BE2C (cell line): ENCODE measurements at regions not wholly inside any gene's neighbourhood (a gene's known extent, or its start where the extent isn't known, plus 50 kb on each side); places are given as distances from the start of the nearest gene placed in this dataset.
"Not testable (repeated sequence)": the region's sequence is repeated elsewhere in the genome, so short reads cannot be mapped to it uniquely, and the experiment has no call there.

ENCODE experiments used
- DNase-seq: peaks from one replicate; pipeline ENCODE4 v3.0.0-alpha.2; 2020
- H3K27me3 ChIP-seq: fragments of 250-450 bp; sonication (Bioruptor Pico); 2 replicates; pipeline ENCODE4 v1.5.1; 2020; ENCODE audit warnings: mild to moderate bottlenecking
- H3K36me3 ChIP-seq: fragments of 250-450 bp; sonication (Bioruptor Pico); 2 replicates; pipeline ENCODE4 v1.5.1; 2020; ENCODE audit warnings: mild to moderate bottlenecking
- H3K4me1 ChIP-seq: fragments of 250-450 bp; sonication (Bioruptor Pico); 2 replicates; pipeline ENCODE4 v1.5.1; 2020
- H3K4me3 ChIP-seq: 2 replicates; pipeline ENCODE4 v1.5.1; 2011; ENCODE audit warnings: low read depth, low read length
- H3K9me3 ChIP-seq: fragments of 250-450 bp; sonication (Bioruptor Pico); 2 replicates; pipeline ENCODE4 v1.5.1; 2020
- CTCF ChIP-seq: IDR thresholded peaks from 2 replicates; pipeline ENCODE4 v1.5.1; 2012; ENCODE audit warnings: mild to moderate bottlenecking, low read depth, low read length

- Histone ChIP-seq H3K4me1 (no peaks in the 10 kb centered on the region), H3K9me3 (no peaks in the 10 kb centered on the region), H3K27me3 (no peaks in the 10 kb centered on the region), H3K36me3 (no peaks in the 10 kb centered on the region), H3K4me3 (no peak overlapping the region)
- DNase-seq: no peak
- TF ChIP-seq CTCF: no peak
These were observed 618.4 kb downstream of the CDH9 start for GRCh38 chr5:26419987-26420386.

- H3K4me3 ChIP-seq: no peak overlapping the region
- no peaks in the 10 kb centered on the region for H3K36me3 ChIP-seq
- H3K9me3 ChIP-seq: no peaks in the 10 kb centered on the region
- H3K27me3 ChIP-seq: no peaks in the 10 kb centered on the region
- TF ChIP-seq CTCF: no peak
- H3K4me1 ChIP-seq: no peaks in the 10 kb centered on the region
- no peak for DNase-seq
These were observed 621.5 kb downstream of the CDH9 start for GRCh38 chr5:26416911-26417310.

- Histone ChIP-seq H3K36me3 (no peaks in the 10 kb centered on the region), H3K4me3 (no peak overlapping the region), H3K27me3 (no peaks in the 10 kb centered on the region), H3K4me1 (no peaks in the 10 kb centered on the region), H3K9me3 (no peaks in the 10 kb centered on the region)
- TF ChIP-seq CTCF: no peak
- no peak for DNase-seq
These were observed 622.2 kb downstream of the CDH9 start for GRCh38 chr5:26415987-26416779.

DNA sequence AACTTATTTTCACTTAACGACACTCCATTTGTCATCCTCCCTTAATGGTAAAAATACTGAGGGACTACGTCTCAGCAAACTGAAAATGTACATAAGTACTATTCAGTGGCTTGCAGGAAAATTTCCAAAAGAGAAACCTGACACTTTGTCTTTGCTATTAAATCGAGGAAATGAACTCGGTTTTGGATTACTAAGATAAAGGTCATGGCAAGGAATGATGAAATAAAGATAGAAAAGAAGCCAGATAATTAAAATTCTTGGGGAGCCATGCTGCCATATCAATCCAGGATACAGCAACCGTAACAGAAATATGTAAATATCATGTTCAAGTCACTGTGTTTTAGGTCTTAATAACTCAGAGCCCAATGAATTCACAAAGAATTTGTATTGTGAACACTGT, 647.8 kb downstream of the CDH9 start:
- Histone ChIP-seq H3K9me3 (no peaks in the 10 kb centered on the region), H3K27me3 (no peaks in the 10 kb centered on the region), H3K4me3 (no peak overlapping the region), H3K36me3 (no peaks in the 10 kb centered on the region), H3K4me1 (no peaks in the 10 kb centered on the region)
- DNase-seq: no peak
- TF ChIP-seq CTCF: no peak

DNA sequence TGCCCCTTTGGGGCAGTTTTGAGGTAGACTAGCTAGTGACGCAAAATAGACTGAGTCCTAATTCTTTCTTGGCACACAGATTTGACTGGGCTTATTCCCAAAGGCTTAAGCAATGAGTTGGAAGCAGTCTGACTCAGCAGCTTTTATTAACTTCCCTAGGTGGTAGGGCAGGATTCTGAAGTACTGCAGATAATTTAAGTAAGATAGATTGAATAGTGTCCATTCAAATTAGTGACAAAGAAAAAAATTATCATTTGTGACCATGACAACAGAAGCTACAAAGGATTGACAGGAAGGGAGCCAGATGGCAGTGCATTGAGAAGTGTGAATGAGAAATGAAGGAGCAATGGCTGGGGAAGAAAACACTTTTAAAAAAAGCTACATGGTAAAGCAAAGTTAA, 649.4 kb downstream of the CDH9 start:
- Histone ChIP-seq H3K27me3 (no peaks in the 10 kb centered on the region), H3K9me3 (no peaks in the 10 kb centered on the region), H3K4me3 (no peak overlapping the region), H3K36me3 (no peaks in the 10 kb centered on the region), H3K4me1 (no peaks in the 10 kb centered on the region)
- DNase-seq: no peak
- no peak for TF ChIP-seq CTCF

- H3K4me1 ChIP-seq: no peaks in the 10 kb centered on the region
- H3K36me3 ChIP-seq: no peaks in the 10 kb centered on the region
- no peak for DNase-seq
- H3K9me3 ChIP-seq: no peaks in the 10 kb centered on the region
- no peak overlapping the region for H3K4me3 ChIP-seq
- TF ChIP-seq CTCF: no peak
- H3K27me3 ChIP-seq: no peaks in the 10 kb centered on the region
These were observed 651.9 kb downstream of the CDH9 start for GRCh38 chr5:26386532-26386931.

DNA sequence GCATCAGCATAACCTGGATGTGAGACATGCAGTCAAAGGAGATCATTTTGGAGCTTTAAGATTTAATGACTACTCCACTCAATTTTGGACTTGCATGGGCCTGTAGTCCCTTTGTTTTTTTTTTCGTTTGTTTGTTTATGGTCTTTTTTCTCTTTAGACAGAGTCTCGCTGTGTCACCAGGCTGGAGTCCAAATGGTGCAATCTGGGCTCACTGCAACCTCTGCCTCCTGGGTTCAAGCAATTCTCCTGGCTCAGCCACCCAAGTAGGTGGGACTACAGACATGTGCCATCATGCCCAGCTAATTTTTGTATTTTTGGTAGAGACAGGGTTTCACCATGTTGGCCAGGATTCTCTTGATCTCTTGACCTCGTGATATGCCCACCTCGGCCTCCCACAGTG, 673.8 kb downstream of the CDH9 start:
- H3K4me1 ChIP-seq, H3K36me3 ChIP-seq, H3K9me3 ChIP-seq, H3K4me3 ChIP-seq, DNase-seq, H3K27me3 ChIP-seq: not testable (repeated sequence)
